ENCODE measurements at regions not wholly inside any gene's neighbourhood (a gene's known extent, or its start where the extent isn't known, plus 50 kb on each side); places are given as distances from the start of the nearest gene placed in this dataset.

DNA sequence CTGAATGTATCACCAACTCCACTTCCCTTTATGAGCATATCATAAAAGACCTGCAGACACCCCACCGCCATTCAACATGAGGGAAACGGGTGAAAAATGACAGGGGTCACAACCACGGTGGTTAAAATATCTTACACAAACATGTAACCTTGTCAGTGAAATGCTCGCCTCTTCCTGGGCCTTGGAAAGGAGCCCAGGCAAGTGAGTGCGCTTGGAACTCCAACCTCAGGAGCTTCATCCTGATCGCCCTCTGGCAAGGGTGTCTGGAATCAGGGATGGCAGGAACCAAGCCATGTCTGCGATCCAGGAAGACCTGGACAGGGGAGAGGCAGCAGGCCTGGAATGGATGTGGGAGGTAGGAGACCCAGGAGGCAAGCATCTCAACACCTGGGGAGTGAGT lies 282.7 kb downstream of the GAS1 start:
- TF ChIP-seq, protein P1, sequence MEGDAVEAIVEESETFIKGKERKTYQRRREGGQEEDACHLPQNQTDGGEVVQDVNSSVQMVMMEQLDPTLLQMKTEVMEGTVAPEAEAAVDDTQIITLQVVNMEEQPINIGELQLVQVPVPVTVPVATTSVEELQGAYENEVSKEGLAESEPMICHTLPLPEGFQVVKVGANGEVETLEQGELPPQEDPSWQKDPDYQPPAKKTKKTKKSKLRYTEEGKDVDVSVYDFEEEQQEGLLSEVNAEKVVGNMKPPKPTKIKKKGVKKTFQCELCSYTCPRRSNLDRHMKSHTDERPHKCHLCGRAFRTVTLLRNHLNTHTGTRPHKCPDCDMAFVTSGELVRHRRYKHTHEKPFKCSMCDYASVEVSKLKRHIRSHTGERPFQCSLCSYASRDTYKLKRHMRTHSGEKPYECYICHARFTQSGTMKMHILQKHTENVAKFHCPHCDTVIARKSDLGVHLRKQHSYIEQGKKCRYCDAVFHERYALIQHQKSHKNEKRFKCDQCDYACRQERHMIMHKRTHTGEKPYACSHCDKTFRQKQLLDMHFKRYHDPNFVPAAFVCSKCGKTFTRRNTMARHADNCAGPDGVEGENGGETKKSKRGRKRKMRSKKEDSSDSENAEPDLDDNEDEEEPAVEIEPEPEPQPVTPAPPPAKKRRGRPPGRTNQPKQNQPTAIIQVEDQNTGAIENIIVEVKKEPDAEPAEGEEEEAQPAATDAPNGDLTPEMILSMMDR (IDR thresholded peaks at IDR 0.05; ENCODE audit: insufficient read depth, low read length, missing control alignments), result no peak
- ChIA-PET CTCF (no interaction called here), POLR2A (no interaction called here)
- no peak for DNase-seq (ENCODE audit: low read depth, low spot score)
- no peak overlapping the region for H3K4me3 ChIP-seq (ENCODE audit: low read depth, low read length)

DNA sequence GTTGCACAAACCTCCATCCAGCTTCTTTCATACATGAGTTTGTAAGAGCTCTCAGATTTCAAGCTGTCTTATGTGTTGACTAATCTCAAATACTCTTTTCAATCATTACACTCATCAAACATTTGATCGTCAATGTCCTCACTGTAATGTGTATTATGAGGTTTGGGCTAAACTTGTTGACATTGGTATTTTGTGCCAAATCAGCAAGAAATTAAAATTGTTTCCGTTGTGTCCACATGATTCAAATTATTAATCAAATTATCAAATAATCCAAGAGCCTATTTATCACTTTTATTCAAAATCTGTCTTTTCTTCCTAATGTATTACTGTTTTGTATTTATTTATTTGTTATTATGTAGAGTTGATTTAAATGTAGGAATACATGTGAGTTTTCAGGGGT lies 283.4 kb downstream of the GAS1 start:
- CTCF ChIA-PET, result no interaction called here
- TF ChIP-seq, protein P1 (IDR thresholded peaks at IDR 0.05; ENCODE audit: insufficient read depth, low read length, missing control alignments), result no peak
- POLR2A ChIA-PET, result no interaction called here
- DNase-seq (ENCODE audit: low read depth, low spot score), result no peak
- no peak overlapping the region for H3K4me3 ChIP-seq (ENCODE audit: low read depth, low read length)

DNA sequence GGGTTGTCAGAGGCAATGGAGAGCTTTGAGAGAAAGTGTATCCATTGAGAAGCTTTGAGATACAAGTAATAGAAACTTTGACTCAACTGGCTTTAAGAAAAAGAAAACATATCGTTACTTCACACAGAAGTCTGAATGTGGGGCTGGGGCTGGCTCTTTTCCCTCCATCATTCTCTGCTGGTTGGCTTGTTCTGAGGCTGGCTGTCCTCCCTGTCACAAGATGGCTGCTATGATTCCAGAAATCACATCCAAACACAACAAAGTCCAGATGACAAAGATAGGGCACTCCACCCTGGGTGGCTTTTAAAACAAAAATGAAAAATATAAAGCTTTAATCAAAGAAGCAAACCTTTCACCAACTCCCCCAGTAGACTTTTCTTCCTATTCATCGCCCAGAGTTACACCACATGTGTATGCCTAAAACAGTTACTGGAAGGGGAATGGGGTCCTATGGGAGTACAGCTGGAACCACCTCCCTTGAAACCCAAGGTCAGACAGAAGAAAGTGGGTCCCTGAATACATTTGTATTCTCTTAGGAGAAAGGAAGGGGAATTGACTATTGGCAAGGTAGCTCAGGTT lies 284.3 kb downstream of the GAS1 start:
- TF ChIP-seq, protein P1 (IDR thresholded peaks at IDR 0.05; ENCODE audit: insufficient read depth, low read length, missing control alignments), result no peak
- H3K4me3 ChIP-seq (ENCODE audit: low read depth, low read length), result no peak overlapping the region
- ChIA-PET CTCF (interaction anchor here (1.6 kb wide), 1 partner anchor 25 kb away, joined by 10 read pairs; no protein-coding TSS in a partner anchor), POLR2A (no interaction called here)
- no peak for DNase-seq (ENCODE audit: low read depth, low spot score)

DNA sequence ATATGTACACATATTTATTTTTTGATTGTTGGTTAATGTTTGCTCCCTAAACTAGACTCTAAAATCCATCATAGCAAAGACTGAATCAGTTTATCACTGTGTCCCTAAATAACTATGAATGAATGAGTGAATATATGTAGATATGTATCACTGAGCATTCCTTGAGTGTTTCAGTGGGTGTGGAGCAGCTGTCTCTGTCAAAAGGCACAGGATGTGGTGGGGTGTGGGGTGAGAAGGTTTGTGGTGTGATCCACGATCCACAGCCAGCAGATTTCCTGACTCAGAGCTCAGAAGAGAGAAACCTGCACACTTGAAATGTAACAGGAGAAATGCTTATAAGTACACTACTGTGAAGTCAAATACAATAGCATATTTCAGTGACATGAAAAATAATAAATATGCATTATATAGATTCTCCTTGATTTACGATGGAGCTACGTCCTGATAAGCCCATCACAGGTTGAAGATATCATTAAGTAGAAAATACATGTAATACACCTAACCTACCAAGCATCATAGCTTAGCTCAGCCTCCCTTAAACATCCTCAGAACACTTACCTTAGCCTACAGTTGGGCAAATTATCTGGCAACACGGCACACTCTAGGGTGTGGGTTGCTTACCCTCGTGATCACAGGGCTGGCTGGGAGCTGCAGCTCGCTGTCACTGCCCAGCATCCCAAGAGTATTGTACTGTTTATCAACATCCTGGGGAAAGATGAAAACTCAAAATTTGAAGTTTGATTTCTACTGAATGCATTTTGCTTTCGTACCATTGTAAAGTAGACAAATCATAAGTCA lies 287.0 kb downstream of the GAS1 start:
- ChIA-PET POLR2A (no interaction called here), CTCF (interaction anchor here (1.0 to 1.3 kb wide), 4 partner anchors 9 to 173 kb away, joined by 3 read pairs; no protein-coding TSS in a partner anchor)
- peak; percentile 79 for DNase-seq (ENCODE audit: low read depth, low spot score)
- no peak overlapping the region for H3K4me3 ChIP-seq (ENCODE audit: low read depth, low read length)
- TF ChIP-seq, protein P1 (IDR thresholded peaks at IDR 0.05; ENCODE audit: insufficient read depth, low read length, missing control alignments), result no peak

DNA sequence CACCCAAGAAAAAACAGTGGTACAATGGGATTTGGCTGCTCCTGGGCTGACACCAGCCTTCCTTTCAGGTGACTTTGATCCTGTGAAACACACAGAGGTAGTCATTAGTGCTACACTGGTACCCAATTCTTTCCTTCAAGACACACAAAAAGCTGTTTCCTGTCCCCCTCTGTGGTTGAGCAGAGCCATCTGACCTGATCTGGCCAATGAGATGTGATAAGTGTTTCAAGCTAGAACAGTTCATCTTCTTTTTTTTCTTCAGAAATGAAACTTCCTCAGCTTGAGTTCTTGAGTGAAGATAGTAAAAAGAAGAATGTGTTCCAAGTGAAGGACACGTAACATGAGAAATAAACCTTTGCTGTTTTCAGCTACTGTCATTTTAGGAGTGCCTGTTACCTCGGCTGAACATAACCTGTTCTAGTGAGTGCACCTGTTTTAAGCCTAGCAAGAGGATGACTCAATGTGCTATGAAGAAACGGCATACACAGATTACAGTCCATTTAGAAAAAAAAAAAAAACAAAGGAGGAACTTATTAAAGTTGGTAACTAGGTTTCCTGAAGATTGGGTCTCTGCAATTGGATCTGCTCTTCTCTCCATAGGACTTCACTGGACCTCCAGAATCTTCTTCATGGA lies 287.8 kb downstream of the GAS1 start:
- DNase-seq (ENCODE audit: low read depth, low spot score), result no peak
- TF ChIP-seq, protein P1 (IDR thresholded peaks at IDR 0.05; ENCODE audit: insufficient read depth, low read length, missing control alignments), result no peak
- CTCF ChIA-PET, result interaction anchor here (1.0 to 2.2 kb wide), 3 partner anchors 21 to 287 kb away, joined by 3 to 7 read pairs (median 4); no protein-coding TSS in a partner anchor
- no peak overlapping the region for H3K4me3 ChIP-seq (ENCODE audit: low read depth, low read length)
- POLR2A ChIA-PET, result no interaction called here

DNA sequence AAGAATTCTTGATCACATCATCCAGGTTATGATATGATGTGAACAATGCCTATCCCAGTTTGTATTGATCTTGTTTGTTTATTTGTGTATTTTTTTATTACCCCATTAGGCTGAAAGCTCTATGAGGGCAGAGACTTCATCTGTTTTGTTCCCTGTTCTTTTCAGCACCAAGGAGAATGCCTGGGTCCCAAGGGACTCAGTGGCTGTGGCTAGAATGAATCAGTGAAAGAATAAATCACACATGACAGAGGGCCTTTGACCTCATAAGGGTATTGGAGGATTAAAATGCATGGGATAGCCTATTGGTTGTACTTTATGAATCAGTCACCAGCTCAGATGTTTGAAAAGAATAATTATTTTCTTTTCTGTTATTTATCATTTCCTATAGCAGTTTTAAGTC lies 292.2 kb downstream of the GAS1 start:
- no peak overlapping the region for H3K4me3 ChIP-seq (ENCODE audit: low read depth, low read length)
- ChIA-PET CTCF (interaction anchor here (0.8 to 1.6 kb wide), 3 partner anchors 18 to 241 kb away, joined by 3 to 5 read pairs (median 3); no protein-coding TSS in a partner anchor), POLR2A (no interaction called here)
- DNase-seq (ENCODE audit: low read depth, low spot score), result no peak
- TF ChIP-seq, protein P1 (IDR thresholded peaks at IDR 0.05; ENCODE audit: insufficient read depth, low read length, missing control alignments), result no peak
